DND-41 (cell line): ENCODE measurements at regions not wholly inside any gene's neighbourhood (a gene's known extent, or its start where the extent isn't known, plus 50 kb on each side); places are given as distances from the start of the nearest gene placed in this dataset.

Source experiments
- CTCF ChIP-seq: IDR thresholded peaks from 2 replicates; pipeline ENCODE4 v1.5.1; 2012; ENCODE audit warnings: borderline replicate concordance, low read length, moderate library complexity, mild to moderate bottlenecking; ENCODE audit not compliant: poor library complexity, severe bottlenecking; ENCODE audit errors: extremely low read depth
- EZH2 ChIP-seq: IDR thresholded peaks from 3 replicates; pipeline ENCODE4 v1.6.1; 2012; ENCODE audit warnings: borderline replicate concordance, low read depth, mild to moderate bottlenecking, moderate library complexity, low read length, inconsistent platforms; ENCODE audit not compliant: severe bottlenecking

GRCh38 chr7:47069385-47070076 lies 512.4 kb downstream of the TNS3 start:
- TF ChIP-seq CTCF (no peak), EZH2 (no peak)
